ENCODE measurements at regions not wholly inside any gene's neighbourhood (a gene's known extent, or its start where the extent isn't known, plus 50 kb on each side); places are given as distances from the start of the nearest gene placed in this dataset.
"Not testable (repeated sequence)": the region's sequence is repeated elsewhere in the genome, so short reads cannot be mapped to it uniquely, and the experiment has no call there.

DNA sequence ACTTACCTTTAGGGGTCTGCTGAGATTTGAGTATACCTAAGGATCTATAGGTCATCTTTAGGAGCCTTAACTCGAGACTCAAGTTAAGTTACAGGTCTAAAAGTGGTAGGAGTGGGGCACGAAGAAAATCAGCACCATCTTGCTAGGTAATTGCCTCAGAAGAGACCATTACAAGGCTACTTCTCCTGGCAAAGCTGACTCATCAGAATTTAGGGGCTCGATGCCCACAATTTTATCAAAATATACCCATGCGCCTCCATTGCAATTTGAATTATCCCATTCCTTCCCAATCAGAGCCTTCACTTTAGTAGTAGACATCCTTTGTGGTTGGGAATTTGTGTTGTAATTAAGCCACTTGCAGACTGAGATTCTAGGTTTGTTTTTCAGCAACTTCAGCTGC lies 1994.3 kb downstream of the MRPL39 start:
- no peak for DNase-seq (ENCODE audit: low read depth in 2 of 2)

GRCh38 chr21:23612210-23612609 lies 1995.1 kb downstream of the MRPL39 start:
- no peak for DNase-seq (ENCODE audit: low read depth in 2 of 2)

DNA sequence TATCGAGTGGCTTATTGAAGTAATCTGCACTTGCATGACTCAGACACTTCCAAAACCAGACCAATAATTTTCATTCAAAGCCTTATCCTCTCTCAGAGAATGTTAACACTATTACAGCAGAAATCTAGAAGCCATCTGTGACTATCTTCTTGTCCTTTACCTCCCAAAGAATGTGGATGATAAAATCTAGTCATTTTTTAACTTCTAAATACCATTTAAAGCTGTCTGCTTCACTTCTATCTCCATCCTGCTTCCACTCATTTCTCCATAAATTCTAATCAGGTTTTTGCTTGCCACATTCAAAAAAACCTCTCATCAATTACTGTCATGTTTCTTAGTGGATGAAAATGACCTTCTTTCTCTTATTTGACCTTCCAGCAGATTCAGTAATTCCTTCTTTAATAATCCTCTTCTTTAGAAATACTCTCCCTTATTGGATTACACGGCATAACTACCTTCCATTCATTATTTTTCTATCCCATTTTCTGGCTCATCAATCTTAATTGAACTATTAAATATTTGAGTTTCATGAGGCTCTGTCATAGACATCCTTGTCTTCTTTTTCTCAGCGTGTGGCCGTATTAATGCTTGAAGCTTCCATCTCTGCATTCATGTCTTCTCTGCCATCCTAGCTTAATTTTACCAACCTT lies 1999.4 kb downstream of the MRPL39 start:
- no peak for DNase-seq (ENCODE audit: low read depth in 2 of 2)

- no peak for DNase-seq (ENCODE audit: low read depth in 2 of 2)
Observed at GRCh38 chr21:23601549-23601948, 2005.7 kb downstream of the MRPL39 start.

- no peak for DNase-seq (ENCODE audit: low read depth in 2 of 2)
Observed at GRCh38 chr21:23593582-23593981, 2013.7 kb downstream of the MRPL39 start.

DNA sequence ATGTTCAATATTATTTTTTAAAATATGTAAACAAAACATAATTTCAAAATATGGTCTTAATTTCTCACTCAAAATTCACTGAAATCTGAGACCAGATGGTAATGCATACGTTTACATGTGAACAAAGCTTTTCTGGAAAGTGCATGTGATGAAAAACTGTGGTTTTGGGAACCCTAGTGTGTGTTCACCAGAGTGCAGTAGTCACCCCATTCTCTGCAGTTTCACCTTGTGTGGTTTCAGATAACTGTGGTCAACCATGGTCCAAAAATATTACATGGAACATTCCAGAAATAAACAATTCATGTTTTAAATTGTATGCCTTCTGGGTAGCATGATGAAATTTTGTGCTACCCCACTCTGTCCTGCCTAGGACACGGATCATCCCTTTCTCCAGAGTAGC lies 2021.9 kb downstream of the MRPL39 start:
- no peak for DNase-seq (ENCODE audit: low read depth in 2 of 2)

DNA sequence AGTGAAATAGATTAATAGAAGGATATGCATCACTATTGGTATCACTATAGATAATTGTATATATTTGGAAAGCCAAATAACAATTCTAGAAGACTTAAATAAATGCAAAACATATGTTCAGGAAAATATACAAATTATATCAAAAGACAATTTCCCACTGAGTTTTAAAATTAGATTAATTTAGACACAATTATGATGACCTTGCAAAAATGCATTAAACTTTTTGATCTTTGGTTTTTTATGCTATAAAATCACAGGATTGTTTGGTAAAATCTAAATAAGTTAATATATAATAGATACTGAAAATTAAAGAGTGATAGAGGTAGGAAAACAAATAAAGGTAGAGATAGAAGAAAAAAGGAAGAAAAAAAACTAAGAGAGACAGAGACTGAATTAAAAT lies 2027.7 kb downstream of the MRPL39 start:
- DNase-seq (ENCODE audit: low read depth in 2 of 2), result no peak

DNA sequence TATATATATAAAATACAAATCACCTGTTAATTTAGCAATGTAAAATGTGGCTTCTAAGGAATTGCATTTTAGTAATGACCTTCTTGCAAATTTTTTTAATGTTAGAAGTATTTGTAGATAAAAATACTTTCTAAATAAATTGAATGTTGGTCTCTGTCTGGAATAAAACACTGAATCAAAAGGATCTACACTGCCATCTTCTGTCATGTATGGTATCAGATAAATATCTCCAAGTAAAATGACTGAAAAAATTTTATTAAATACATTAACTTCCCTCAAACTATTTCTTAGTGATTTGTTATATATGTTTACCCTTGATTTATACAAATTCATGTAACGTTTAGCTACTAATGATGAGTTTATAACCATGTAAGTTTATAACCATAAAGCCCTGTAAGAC lies 2029.3 kb downstream of the MRPL39 start:
- no peak for DNase-seq (ENCODE audit: low read depth in 2 of 2)

GRCh38 chr21:23574932-23575331 lies 2032.3 kb downstream of the MRPL39 start:
- no peak for DNase-seq (ENCODE audit: low read depth in 2 of 2)

DNA sequence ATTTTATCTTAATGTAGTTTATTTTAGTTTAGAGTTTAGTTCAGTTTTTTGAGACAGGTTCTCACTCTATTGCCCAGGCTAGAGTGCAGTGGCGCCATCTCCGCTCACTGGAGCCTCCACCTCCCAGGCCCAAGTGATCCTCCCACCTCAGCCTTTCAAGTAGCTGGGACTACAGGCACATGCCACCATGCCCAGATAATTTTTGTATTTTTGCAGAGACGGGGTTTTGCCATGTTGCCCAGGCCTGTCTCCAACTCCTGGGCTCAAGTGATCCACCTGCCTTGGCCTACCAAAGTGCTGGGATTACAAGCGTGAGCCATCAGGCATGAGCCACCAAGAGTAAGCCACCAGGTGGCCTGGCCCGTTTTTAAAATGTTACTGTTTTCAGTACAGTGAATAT lies 2058.4 kb downstream of the MRPL39 start:
- not testable (repeated sequence) for DNase-seq (ENCODE audit: low read depth in 2 of 2)

- DNase-seq (ENCODE audit: low read depth in 2 of 2), result no peak
Observed at GRCh38 chr21:23543333-23543732, 2063.9 kb downstream of the MRPL39 start.

DNA sequence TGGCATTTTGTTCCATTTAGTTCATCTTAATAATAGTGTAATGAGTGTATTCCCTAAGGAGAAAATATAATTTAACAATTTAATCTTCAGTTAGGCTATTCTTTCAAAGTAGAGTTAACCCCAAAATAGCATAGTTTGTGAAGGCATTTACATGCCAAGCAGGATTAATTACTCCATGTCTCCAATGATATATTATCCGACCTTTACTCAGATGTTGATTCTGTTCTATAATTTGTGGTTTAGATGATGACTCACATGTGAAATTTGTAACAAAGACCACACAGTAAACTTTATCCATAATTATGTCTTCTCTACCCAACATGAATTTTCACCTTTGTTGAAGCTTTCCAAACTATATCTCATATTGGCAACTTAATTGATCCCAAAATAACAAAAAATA lies 2065.2 kb downstream of the MRPL39 start:
- DNase-seq (ENCODE audit: low read depth in 2 of 2), result no peak

DNA sequence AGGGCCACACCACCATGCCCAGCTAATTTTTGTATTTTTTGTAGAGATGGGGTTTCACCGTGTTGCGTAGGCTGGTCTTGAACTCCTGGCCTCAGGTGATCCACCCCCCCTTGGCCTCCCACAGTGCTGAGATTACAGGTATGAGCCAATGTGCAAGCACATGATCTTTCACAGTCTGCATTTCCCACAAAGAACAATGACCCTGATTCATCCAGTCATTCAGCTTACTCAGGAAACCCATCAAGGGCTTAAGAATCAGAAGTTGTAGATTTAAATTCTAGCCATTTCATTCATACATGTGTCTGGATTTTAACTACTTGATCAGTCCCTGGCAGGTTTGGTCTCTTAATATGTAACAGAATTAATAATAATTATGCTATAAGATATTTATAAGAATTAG lies 2065.7 kb downstream of the MRPL39 start:
- DNase-seq (ENCODE audit: low read depth in 2 of 2), result no peak

GRCh38 chr21:23534850-23535249 lies 2072.4 kb downstream of the MRPL39 start:
- DNase-seq (ENCODE audit: low read depth in 2 of 2), result no peak

DNA sequence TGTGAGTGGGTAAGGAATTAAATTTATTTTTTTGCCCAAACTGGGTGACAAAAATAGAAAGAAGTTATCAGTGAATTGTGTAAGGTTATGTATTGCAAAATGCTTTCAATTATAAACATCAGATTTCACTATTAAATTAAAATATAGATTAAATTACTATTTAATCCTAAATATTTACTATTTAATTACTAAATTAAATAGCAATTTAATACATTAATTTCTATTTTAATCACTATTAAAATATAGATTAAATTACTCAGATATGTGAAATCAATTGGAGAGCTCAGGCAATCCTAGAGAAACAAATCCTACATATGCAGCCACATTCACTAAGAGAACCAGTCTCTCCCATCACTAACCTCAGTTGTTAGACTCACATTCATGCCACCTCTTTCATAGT lies 2075.8 kb downstream of the MRPL39 start:
- DNase-seq (ENCODE audit: low read depth in 2 of 2), result no peak

GRCh38 chr21:23524685-23525084 lies 2082.6 kb downstream of the MRPL39 start:
- no peak for DNase-seq (ENCODE audit: low read depth in 2 of 2)

DNA sequence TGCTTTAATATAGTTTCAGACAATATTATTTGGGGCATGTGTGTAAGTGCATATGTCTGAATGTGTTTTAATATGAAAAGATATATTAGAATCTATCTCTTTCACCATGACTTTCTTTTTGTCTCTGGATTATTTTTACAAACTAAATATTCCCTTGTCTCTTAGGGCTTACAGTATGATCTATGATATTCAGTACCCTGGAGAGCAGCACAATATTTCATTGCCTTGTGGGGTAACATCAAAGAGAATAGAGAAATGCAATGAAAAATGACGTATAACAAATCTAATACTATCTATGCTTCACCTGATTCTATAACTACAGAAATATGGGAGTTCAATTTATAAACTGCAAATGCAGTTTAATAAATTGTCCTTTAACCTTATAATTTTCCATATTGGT lies 2084.5 kb downstream of the MRPL39 start:
- no peak for DNase-seq (ENCODE audit: low read depth in 2 of 2)

- no peak for DNase-seq (ENCODE audit: low read depth in 2 of 2)
Observed at GRCh38 chr21:23507501-23507900, 2099.8 kb downstream of the MRPL39 start.

DNA sequence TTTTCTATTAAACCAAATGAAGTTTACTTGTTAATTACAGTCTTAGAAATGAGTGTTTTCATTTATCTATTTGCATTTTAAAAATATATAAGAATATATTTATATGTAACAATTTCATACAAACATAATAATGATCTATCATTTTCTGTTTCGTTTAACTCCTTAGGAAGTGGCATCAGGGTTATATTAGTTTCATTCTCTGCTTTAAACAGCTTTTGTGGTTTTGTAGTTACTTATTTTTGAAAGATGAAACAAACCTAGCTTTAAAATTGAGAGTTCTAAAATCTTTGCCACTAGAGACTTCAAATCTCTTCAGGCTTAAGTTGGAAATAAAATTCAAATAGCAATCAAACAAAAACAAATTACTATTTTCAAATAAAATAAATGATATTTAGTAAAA lies 2110.6 kb downstream of the MRPL39 start:
- no peak for DNase-seq (ENCODE audit: low read depth in 2 of 2)

GRCh38 chr21:23488245-23488644 lies 2119.0 kb downstream of the MRPL39 start:
- no peak for DNase-seq (ENCODE audit: low read depth in 2 of 2)

- DNase-seq (ENCODE audit: low read depth in 2 of 2), result no peak
Observed at GRCh38 chr21:23480591-23481270, 2126.6 kb downstream of the MRPL39 start.

GRCh38 chr21:23478381-23478780 lies 2128.9 kb downstream of the MRPL39 start:
- DNase-seq (ENCODE audit: low read depth in 2 of 2), result no peak

DNA sequence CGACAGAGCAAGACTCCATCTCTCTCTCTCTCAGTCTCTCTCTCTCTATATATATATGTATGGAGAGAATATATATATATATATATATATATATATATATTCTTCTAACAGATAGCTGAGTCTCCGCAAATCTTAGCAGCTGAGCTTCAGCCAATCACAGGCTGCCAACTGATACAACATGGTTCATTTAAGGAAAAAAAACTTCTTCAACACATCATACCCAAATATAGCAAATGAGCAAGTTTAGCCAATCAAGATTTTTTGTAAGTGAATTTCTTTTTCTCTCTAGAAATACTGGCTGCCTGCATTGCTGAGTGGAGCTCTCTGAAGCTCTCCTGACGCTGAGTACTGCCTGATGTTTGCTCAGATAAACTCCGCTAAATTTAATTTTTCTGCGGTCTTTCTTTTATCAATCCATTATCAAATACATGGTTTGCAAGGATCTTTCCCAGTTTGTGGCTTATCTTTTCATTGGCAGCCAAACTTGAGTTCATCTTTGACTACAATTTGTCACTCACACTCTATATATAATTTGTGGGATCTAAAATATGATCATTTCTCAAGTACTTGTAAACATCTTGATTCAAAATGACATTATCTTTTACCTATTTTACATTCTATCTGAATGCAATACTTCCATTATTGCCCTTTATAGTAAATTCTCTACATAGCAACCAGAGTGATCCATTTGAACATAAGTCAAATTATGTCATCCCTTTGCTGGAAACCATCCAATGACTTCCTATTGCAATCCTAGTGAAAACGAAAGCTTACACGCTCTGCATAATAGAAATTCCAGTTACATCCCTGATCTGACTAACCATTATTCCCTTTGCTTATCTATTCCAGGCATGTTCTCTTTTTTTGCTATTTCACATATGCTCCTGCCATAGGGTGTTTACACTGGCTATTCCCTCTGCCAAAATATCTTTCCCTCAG lies 2131.7 kb downstream of the MRPL39 start:
- no peak for DNase-seq (ENCODE audit: low read depth in 2 of 2)
